IMR-90 (cell line): ENCODE measurements at regions not wholly inside any gene's neighbourhood (a gene's known extent, or its start where the extent isn't known, plus 50 kb on each side); places are given as distances from the start of the nearest gene placed in this dataset.

Source experiments
- ATAC-seq: fragments of 200-7000 bp; cut with Tn5 transposase; 2 replicates; pipeline ENCODE4 v1.9.1; 2020; ENCODE audit warnings: low read depth, mild to moderate bottlenecking, moderate library complexity
- BruUV-seq: library from RNA; stranded (reverse); fragments of 400-500 nt; replicated peaks from 2 replicates; lab custom pipeline; 2021; lab: Mats Ljungman, UMichigan
- CTCF ChIA-PET: fragments of 300-600 bp; formaldehyde crosslinking; extraction: SDS; loops from one replicate; lab custom pipeline; 2021; ENCODE audit warnings: antibody characterized with exemption; lab: Yijun Ruan, JAX
- POLR2A ChIA-PET: fragments of 300-600 bp; sonication (Branson Sonifier 250); formaldehyde crosslinking; loops from one replicate; lab custom pipeline; 2022; ENCODE audit warnings: antibody characterized with exemption; ENCODE audit not compliant: unreplicated experiment; lab: Charles Lee
- DNase-seq: peaks from one replicate; pipeline ENCODE4 v3.0.0; 2013
- H2AFZ ChIP-seq: replicated peaks from 2 replicates; pipeline ENCODE3; 2013; ENCODE audit warnings: low read length, mild to moderate bottlenecking; ENCODE audit not compliant: poor library complexity
- H2AK5ac ChIP-seq: 2 replicates; pipeline ENCODE4 v1.6.1; 2013; ENCODE audit warnings: low read depth, low read length, inconsistent platforms
- H2AK9ac ChIP-seq: replicated peaks from 2 replicates; pipeline ENCODE3; 2013; ENCODE audit warnings: mild to moderate bottlenecking, low read depth, low read length, moderate library complexity; ENCODE audit not compliant: poor library complexity
- H2BK120ac ChIP-seq: 2 replicates; pipeline ENCODE4 v1.6.1; 2013; ENCODE audit warnings: low read depth, low read length, inconsistent platforms
- H2BK15ac ChIP-seq: 3 replicates; pipeline ENCODE4 v1.6.1; 2013; ENCODE audit warnings: low read depth, low read length, inconsistent platforms
- H2BK20ac ChIP-seq: 2 replicates; pipeline ENCODE4 v1.6.1; 2013; ENCODE audit warnings: low read depth, mild to moderate bottlenecking, inconsistent platforms, low read length, moderate library complexity
- H2BK5ac ChIP-seq: 2 replicates; pipeline ENCODE4 v1.6.1; 2013; ENCODE audit warnings: mild to moderate bottlenecking, low read depth, low read length, inconsistent platforms; ENCODE audit not compliant: poor library complexity, severe bottlenecking
- H3K14ac ChIP-seq: replicated peaks from 2 replicates; pipeline ENCODE4 v1.6.1; 2013; ENCODE audit warnings: low read depth, low read length, inconsistent platforms
- H3K18ac ChIP-seq: 2 replicates; pipeline ENCODE4 v1.6.1; 2013; ENCODE audit warnings: low read depth, low read length, control low read depth
- H3K23ac ChIP-seq: 2 replicates; pipeline ENCODE4 v1.6.1; 2013; ENCODE audit warnings: low read depth, low read length, inconsistent platforms
- H3K27ac ChIP-seq: 2 replicates; pipeline ENCODE4 v1.5.1; 2013; ENCODE audit warnings: mild to moderate bottlenecking, control low read depth, low read length; ENCODE audit not compliant: insufficient read depth
- H3K27me3 ChIP-seq: 2 replicates; pipeline ENCODE4 v1.6.1; 2013; ENCODE audit warnings: low read length; ENCODE audit not compliant: control insufficient read depth, insufficient read depth
- H3K36me3 ChIP-seq: 2 replicates; pipeline ENCODE4 v1.6.1; 2013; ENCODE audit warnings: low read length, mixed read lengths; ENCODE audit not compliant: control insufficient read depth, insufficient read depth
- H3K4ac ChIP-seq: 2 replicates; pipeline ENCODE4 v1.6.1; 2013; ENCODE audit warnings: low read depth, low read length, inconsistent platforms
- H3K4me1 ChIP-seq: 2 replicates; pipeline ENCODE4 v1.6.1; 2013; ENCODE audit warnings: low read length, mixed read lengths; ENCODE audit not compliant: control insufficient read depth, insufficient read depth
- H3K4me2 ChIP-seq: 2 replicates; pipeline ENCODE4 v1.6.1; 2013; ENCODE audit warnings: low read depth, mild to moderate bottlenecking, control low read depth, low read length, moderate library complexity
- H3K4me3 ChIP-seq: 2 replicates; pipeline ENCODE4 v1.5.1; 2013; ENCODE audit warnings: low read depth, mild to moderate bottlenecking, control low read depth, low read length, moderate library complexity; ENCODE audit not compliant: insufficient read depth
- H3K56ac ChIP-seq: 2 replicates; pipeline ENCODE4 v1.6.1; 2013; ENCODE audit warnings: low read length, inconsistent platforms; ENCODE audit not compliant: insufficient read depth; ENCODE audit errors: extremely low read depth
- H3K79me1 ChIP-seq, 2 experiments: 2 replicates each; pipeline ENCODE4 v1.6.1; 2013; ENCODE audit warnings: low read length in 2 of 2, inconsistent platforms in 1 of 2, low read depth in 1 of 2
- H3K9ac ChIP-seq: 2 replicates; pipeline ENCODE4 v1.6.1; 2013; ENCODE audit warnings: low read depth, low read length, control low read depth
- H3K9me1 ChIP-seq: 2 replicates; pipeline ENCODE4 v1.6.1; 2013; ENCODE audit warnings: low read length, inconsistent platforms; ENCODE audit not compliant: insufficient read depth
- H3K9me3 ChIP-seq: 2 replicates; pipeline ENCODE4 v1.6.1; 2013; ENCODE audit warnings: low read length; ENCODE audit not compliant: control insufficient read depth, insufficient read depth
- H4K20me1 ChIP-seq: 2 replicates; pipeline ENCODE4 v1.6.1; 2013; ENCODE audit warnings: low read length, inconsistent platforms; ENCODE audit not compliant: insufficient read depth
- H4K5ac ChIP-seq: 2 replicates; pipeline ENCODE4 v1.6.1; 2013; ENCODE audit warnings: mild to moderate bottlenecking, low read depth, low read length, control low read depth
- H4K8ac ChIP-seq, 2 experiments: 2 replicates each; pipeline ENCODE4 v1.6.1; 2013; ENCODE audit warnings: low read depth in 2 of 2, low read length in 2 of 2, control low read depth in 1 of 2, inconsistent platforms in 1 of 2
- H4K91ac ChIP-seq: 2 replicates; pipeline ENCODE4 v1.6.1; 2013; ENCODE audit warnings: low read depth, low read length, inconsistent platforms; ENCODE audit not compliant: insufficient read depth
- BHLHE40 ChIP-seq: fragments of 150-350 bp; IDR thresholded peaks from 2 replicates; pipeline ENCODE4 v1.6.1; 2016; ENCODE audit warnings: mild to moderate bottlenecking, low read depth, low read length
- CEBPB ChIP-seq: IDR thresholded peaks from 2 replicates; pipeline ENCODE4 v1.6.1; 2012; ENCODE audit warnings: low read depth, low read length, improper control_type of control experiment
- CHD1 ChIP-seq: IDR thresholded peaks from 2 replicates; pipeline ENCODE4 v1.6.1; 2012; ENCODE audit warnings: low read depth, low read length, improper control_type of control experiment
- FOS ChIP-seq: fragments of 150-350 bp; IDR thresholded peaks from 2 replicates; pipeline ENCODE4 v1.6.1; 2016; ENCODE audit warnings: low read depth, low read length
- MAFK ChIP-seq: IDR thresholded peaks from 2 replicates; pipeline ENCODE4 v1.6.1; 2012; ENCODE audit warnings: low read depth, low read length, improper control_type of control experiment
- MAZ ChIP-seq: IDR thresholded peaks from 2 replicates; pipeline ENCODE4 v1.6.1; 2012; ENCODE audit warnings: low read depth, mild to moderate bottlenecking, low read length, improper control_type of control experiment, moderate library complexity, borderline replicate concordance
- MXI1 ChIP-seq: IDR thresholded peaks from 2 replicates; pipeline ENCODE4 v1.6.1; 2012; ENCODE audit warnings: low read depth, mild to moderate bottlenecking, low read length, moderate library complexity, borderline replicate concordance
- POLR2A ChIP-seq: IDR thresholded peaks from 2 replicates; pipeline ENCODE4 v1.6.1; 2012; ENCODE audit warnings: mild to moderate bottlenecking, low read depth, low read length
- RAD21 ChIP-seq: IDR thresholded peaks from 2 replicates; pipeline ENCODE4 v1.6.1; 2012; ENCODE audit warnings: low read length, improper control_type of control experiment
- RCOR1 ChIP-seq: IDR thresholded peaks from 2 replicates; pipeline ENCODE4 v1.6.1; 2012; ENCODE audit warnings: mild to moderate bottlenecking, low read length, improper control_type of control experiment; ENCODE audit not compliant: insufficient replicate concordance
- RFX5 ChIP-seq: IDR thresholded peaks from 2 replicates; pipeline ENCODE4 v1.8.0; 2012; ENCODE audit warnings: low read depth, mild to moderate bottlenecking, low read length, moderate library complexity
- WGBS, 2 experiments: methylation state at CpG; one replicate each; pipeline versions ENCODE4 v1.1.5 to v1.1.7; 2013; ENCODE audit warnings: missing lambda C conversion rate in 2 of 2; ENCODE audit not compliant: insufficient read length in 1 of 2; ENCODE audit errors: extremely low coverage in 2 of 2; 5-methylcytosine and 5-hydroxymethylcytosine counted together
- dilution Hi-C: fragments of 300-500 bp; cut with HindIII; formaldehyde crosslinking; loops from one replicate; pipeline ENCODE4 v1.14.3; 2018; ENCODE audit warnings: low sequenced_read_pairs; ENCODE audit not compliant: unreplicated experiment
- in situ Hi-C: fragments of 300-500 bp; cut with MboI; formaldehyde crosslinking; loops from 3 replicates; pipeline ENCODE4 v1.14.3; 2019; ENCODE audit warnings: low sequenced_read_pairs, inconsistent platforms, mixed read lengths
- intact Hi-C: fragments of 100-400 bp; cut with micrococcal nuclease; formaldehyde crosslinking; loops from 2 replicates; pipeline ENCODE4 v1.10.0; 2022
- TF ChIP-seq, protein P1 (sequence below): fragments of 150-350 bp; IDR thresholded peaks from 2 replicates; pipeline ENCODE4 v1.6.1; 2017; ENCODE audit warnings: mild to moderate bottlenecking, antibody characterized with exemption, low read length, low read depth
- TF ChIP-seq, protein P2 (sequence below): conservative IDR thresholded peaks from 2 replicates; pipeline ENCODE4 v1.5.1; 2012; ENCODE audit warnings: mild to moderate bottlenecking, low read depth, low read length, improper control_type of control experiment
- TF ChIP-seq, protein P3 (sequence below): fragments of 150-350 bp; IDR thresholded peaks from 2 replicates; pipeline ENCODE4 v1.6.1; 2016; ENCODE audit warnings: low read depth, mild to moderate bottlenecking, low read length, moderate library complexity, borderline replicate concordance

DNA sequence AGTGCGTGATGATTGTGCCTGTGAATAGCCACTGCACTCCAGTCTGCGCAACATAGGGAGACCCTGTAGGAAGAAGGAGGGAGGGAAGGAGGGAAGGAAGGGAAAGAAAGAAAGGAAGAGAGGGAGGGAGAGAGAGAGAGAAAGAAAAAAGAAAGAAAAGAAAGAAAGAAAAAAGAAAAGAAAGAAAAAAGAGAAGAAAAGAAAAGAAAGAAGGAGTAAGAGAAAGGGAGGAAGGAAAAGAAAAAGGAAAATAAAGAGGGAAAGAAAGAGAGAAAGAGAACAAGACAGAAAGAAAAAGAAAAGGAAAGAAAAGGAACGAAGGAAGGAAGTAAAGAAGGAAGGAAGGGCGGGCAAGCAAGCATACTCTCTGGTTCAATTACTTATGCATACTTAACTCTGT lies 112.9 kb upstream of the ANK3 start:
- peaks cover 2% of the 10 kb centered on the region; the same call in 1 of the 2 replicates for H3K27me3 ChIP-seq
- 100% methylated on average over 2 of the region's 4 CpGs; no CpG with 5 or more reads in 1 of the 2 experiments for WGBS, 2 experiments
- H3K23ac ChIP-seq, result no peak overlapping the region
- no peak overlapping the region for H2AK9ac ChIP-seq
- H4K5ac ChIP-seq, result no peak overlapping the region
- in situ Hi-C loops (no loop called here), dilution Hi-C loops (no loop called here), intact Hi-C loops (no loop called here)
- no peaks in the 10 kb centered on the region for H3K36me3 ChIP-seq
- no peak overlapping the region for H2AFZ ChIP-seq
- no peak overlapping the region for H3K14ac ChIP-seq
- no peak overlapping the region for H2BK120ac ChIP-seq
- H3K4me2 ChIP-seq, result no peak overlapping the region
- ATAC-seq (no peak), DNase-seq (no peak)
- H3K9me3 ChIP-seq, result no peaks in the 10 kb centered on the region
- H3K56ac ChIP-seq, result no peak overlapping the region
- H2BK15ac ChIP-seq, result no peak overlapping the region
- no TSS peak for BruUV-seq
- H3K79me1 ChIP-seq, result no peaks in the 10 kb centered on the region
- no peak overlapping the region for H3K4ac ChIP-seq
- H4K8ac ChIP-seq, result no peak overlapping the region
- H2BK20ac ChIP-seq, result no peak overlapping the region
- no peak overlapping the region for H3K9ac ChIP-seq
- no peaks in the 10 kb centered on the region for H4K20me1 ChIP-seq
- H3K18ac ChIP-seq, result no peak overlapping the region
- no peaks in the 10 kb centered on the region for H3K9me1 ChIP-seq
- no peaks in the 10 kb centered on the region for H3K4me1 ChIP-seq
- TF ChIP-seq, protein P1, sequence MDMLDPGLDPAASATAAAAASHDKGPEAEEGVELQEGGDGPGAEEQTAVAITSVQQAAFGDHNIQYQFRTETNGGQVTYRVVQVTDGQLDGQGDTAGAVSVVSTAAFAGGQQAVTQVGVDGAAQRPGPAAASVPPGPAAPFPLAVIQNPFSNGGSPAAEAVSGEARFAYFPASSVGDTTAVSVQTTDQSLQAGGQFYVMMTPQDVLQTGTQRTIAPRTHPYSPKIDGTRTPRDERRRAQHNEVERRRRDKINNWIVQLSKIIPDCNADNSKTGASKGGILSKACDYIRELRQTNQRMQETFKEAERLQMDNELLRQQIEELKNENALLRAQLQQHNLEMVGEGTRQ, result no peak
- TF ChIP-seq RCOR1 (no peak), CEBPB (no peak), BHLHE40 (no peak), CHD1 (no peak), MAZ (no peak), RAD21 (no peak), MAFK (no peak), FOS (no peak), RFX5 (no peak), MXI1 (no peak), POLR2A (no peak)
- TF ChIP-seq, protein P2, sequence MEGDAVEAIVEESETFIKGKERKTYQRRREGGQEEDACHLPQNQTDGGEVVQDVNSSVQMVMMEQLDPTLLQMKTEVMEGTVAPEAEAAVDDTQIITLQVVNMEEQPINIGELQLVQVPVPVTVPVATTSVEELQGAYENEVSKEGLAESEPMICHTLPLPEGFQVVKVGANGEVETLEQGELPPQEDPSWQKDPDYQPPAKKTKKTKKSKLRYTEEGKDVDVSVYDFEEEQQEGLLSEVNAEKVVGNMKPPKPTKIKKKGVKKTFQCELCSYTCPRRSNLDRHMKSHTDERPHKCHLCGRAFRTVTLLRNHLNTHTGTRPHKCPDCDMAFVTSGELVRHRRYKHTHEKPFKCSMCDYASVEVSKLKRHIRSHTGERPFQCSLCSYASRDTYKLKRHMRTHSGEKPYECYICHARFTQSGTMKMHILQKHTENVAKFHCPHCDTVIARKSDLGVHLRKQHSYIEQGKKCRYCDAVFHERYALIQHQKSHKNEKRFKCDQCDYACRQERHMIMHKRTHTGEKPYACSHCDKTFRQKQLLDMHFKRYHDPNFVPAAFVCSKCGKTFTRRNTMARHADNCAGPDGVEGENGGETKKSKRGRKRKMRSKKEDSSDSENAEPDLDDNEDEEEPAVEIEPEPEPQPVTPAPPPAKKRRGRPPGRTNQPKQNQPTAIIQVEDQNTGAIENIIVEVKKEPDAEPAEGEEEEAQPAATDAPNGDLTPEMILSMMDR, result no peak
- TF ChIP-seq, protein P3, sequence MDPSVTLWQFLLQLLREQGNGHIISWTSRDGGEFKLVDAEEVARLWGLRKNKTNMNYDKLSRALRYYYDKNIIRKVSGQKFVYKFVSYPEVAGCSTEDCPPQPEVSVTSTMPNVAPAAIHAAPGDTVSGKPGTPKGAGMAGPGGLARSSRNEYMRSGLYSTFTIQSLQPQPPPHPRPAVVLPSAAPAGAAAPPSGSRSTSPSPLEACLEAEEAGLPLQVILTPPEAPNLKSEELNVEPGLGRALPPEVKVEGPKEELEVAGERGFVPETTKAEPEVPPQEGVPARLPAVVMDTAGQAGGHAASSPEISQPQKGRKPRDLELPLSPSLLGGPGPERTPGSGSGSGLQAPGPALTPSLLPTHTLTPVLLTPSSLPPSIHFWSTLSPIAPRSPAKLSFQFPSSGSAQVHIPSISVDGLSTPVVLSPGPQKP, result no peak
- no peak overlapping the region for H2BK5ac ChIP-seq
- H2AK5ac ChIP-seq, result no peak overlapping the region
- POLR2A ChIA-PET, result no interaction called here
- CTCF ChIA-PET, result interaction anchor here (1.1 kb wide), 1 partner anchor 8 kb away, joined by 3 read pairs; no protein-coding TSS in a partner anchor
- H4K91ac ChIP-seq, result no peak overlapping the region
- H3K27ac ChIP-seq, result no peak overlapping the region
- no peak overlapping the region for H3K4me3 ChIP-seq
